HUDEP-2 (cell line): ENCODE measurements at regions not wholly inside any gene's neighbourhood (a gene's known extent, or its start where the extent isn't known, plus 50 kb on each side); places are given as distances from the start of the nearest gene placed in this dataset.

Experiments
- DNase-seq, 76 experiments: peaks; one replicate each; lab custom pipeline; 2025; ENCODE audit not compliant: unreplicated experiment in 76 of 76; lab: John Stamatoyannopoulos, UW

GRCh38 chr14:31943217-31943799 is 133.8 kb upstream of the ARHGAP5 start:
- DNase-seq, result no peak

DNA sequence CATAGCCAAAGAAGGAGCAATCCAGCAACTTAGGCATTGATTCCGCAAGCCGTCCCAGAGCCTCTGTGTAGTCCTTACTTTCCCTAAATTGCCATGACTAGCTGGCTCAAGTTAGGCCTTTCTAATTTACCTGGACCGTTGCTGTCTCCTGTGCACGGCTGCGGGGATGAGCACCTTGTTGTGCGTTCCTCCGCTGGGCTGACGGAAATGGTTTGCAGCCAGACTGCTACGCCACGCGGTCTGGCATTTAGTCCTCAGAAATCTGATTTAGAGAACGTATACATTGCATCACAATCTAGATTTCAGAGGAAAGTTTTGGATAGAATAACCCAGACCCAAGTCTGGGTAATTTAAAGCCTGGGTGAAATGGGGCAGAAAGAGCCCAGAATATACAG is 133.2 kb upstream of the ARHGAP5 start:
- no peak for DNase-seq

GRCh38 chr14:31944256-31945073 is 132.6 kb upstream of the ARHGAP5 start:
- peak in 8 of 76 experiments; percentile 2 to 13 (median 6) for DNase-seq

GRCh38 chr14:31945074-31945613 is 132.0 kb upstream of the ARHGAP5 start:
- no peak for DNase-seq

DNA sequence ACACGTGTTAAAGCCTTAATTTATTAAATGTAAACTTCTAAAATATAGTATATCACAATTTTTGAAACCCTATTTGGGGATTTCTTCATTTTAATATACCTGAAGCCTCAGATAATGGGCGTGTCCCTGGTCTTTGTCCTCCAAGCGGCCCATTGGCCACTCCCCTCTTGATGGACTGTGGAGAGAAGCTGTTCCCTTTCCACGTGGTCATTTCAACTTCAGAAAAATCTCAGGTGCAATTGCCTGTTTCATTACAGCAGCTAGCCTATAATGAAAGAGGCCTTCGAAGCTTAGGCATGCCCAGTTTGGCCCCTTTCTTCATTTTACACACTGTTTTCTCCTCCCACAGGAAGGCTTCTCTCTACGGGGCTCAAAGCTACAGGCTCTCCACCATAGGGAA is 131.4 kb upstream of the ARHGAP5 start:
- no peak for DNase-seq

GRCh38 chr14:31947076-31947475 is 130.0 kb upstream of the ARHGAP5 start:
- no peak for DNase-seq

GRCh38 chr14:31947680-31948595 is 129.2 kb upstream of the ARHGAP5 start:
- no peak for DNase-seq

DNA sequence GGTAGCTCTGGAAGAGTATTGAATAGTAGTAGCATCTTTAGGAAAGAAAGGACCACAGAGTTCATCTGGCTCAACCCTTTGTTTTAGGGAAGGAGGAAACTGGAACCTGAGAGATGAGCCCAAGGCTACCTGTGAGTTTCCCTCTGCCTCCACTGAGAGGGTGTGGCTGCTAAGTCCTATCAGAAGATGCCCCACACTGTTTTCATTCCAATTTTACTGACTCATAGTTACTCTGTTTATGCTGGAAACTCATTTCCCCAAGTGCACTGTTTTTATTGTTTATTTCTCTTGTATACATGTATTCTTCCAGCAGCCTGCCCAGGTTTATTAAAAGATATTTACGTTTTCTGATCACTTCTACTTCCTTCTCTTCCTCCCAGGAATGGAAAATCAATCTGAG is 127.4 kb upstream of the ARHGAP5 start:
- DNase-seq, result no peak

DNA sequence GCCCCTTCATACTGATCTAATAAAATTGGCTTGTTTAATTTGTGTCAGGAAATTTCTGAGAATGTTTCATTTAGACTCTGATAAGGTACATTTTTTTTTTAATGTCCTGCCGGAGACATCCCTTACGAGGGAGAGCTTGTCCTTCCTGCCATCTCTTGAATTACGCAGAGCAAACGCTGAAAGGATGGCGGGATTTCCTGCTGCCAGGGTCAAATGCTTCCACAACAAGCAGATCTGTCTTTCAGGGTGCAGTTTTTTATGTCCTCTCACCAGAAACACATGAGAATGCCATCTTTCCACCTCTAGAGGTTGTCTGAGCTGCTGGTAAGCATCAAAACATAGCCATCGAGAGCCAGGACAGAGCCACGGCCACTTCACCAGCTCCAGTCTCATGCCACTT is 126.8 kb upstream of the ARHGAP5 start:
- no peak for DNase-seq

- no peak for DNase-seq
Measured at GRCh38 chr14:31950764-31951637, 126.1 kb upstream of the ARHGAP5 start.

- DNase-seq, result no peak
Measured at GRCh38 chr14:31951638-31951964, 125.5 kb upstream of the ARHGAP5 start.

GRCh38 chr14:31952573-31952972 is 124.5 kb upstream of the ARHGAP5 start:
- no peak for DNase-seq

GRCh38 chr14:31953210-31953609 is 123.9 kb upstream of the ARHGAP5 start:
- no peak for DNase-seq

DNA sequence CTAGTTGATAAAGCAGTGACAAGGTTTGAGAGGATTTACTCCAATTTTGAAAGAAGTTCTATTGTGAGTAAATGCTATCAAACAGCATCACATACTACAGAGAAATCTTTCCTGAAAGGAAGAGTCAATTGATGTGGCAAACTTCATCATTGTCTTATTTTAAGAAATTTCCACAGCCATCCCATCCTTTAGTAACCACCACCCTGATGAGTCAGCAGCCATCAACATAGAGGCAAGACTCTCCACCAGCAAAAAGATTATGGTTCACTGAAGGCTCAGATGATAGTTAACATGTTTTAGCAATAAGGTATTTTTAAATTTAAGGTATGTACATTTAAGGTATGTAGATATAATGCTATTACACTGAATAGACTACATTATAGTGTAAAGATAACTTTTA is 122.1 kb upstream of the ARHGAP5 start:
- DNase-seq, result no peak

GRCh38 chr14:31955936-31956579 is 121.0 kb upstream of the ARHGAP5 start:
- no peak for DNase-seq

DNA sequence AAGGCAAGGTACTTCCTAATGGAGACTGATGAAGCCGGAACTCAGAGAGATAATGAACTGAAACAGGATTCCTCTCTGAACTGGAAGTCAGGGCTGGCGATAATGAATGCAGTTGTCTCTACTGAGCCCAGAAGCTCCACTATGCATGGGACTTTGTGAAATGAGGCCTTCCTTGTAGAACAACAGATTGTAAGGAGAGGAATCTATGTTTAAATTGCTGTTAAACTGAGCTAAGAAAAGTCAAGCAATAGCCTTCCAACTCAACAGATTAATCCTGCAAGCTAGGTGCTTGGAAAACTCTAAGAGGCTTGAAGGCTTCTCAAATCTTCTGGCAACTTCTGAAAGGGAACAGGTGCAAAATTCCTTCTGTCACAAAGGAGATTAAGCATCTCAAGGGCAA is 119.5 kb upstream of the ARHGAP5 start:
- no peak for DNase-seq

DNA sequence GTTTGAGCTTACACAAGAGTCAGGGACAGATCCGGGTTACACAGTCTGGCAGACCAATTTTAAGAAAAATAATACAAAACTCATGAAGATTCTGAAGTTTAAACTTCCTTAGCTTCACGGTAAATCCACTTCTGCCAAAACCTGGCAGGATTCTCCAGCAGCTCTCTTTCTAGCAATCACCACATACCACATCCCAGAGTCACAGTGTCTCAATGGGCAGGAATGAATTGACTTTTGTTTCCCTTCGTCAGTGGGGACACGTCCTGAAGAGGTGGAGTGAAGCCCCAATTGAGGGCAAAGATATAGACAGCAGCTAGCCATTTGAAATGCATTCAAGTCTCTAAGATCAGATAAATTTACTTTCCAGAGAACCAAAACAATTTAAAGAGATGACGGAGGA is 117.1 kb upstream of the ARHGAP5 start:
- no peak for DNase-seq

- no peak for DNase-seq
Measured at GRCh38 chr14:31961896-31962295, 115.2 kb upstream of the ARHGAP5 start.

GRCh38 chr14:31962920-31963319 is 114.2 kb upstream of the ARHGAP5 start:
- DNase-seq, result no peak

- DNase-seq, result no peak
Measured at GRCh38 chr14:31963587-31963986, 113.5 kb upstream of the ARHGAP5 start.
